Natural killer cell (primary cell): ENCODE measurements at regions not wholly inside any gene's neighbourhood (a gene's known extent, or its start where the extent isn't known, plus 50 kb on each side); places are given as distances from the start of the nearest gene placed in this dataset.

ENCODE experiments used
- ATAC-seq, 3 donors: fragments of 150-1000 bp in 2 of 3; fragments of 200-7000 bp in 1 of 3; cut with Tn5 transposase; 1 replicate in 1 of 3; 2 replicates in 2 of 3; pipeline ENCODE4 v1.10.0; 2021; ENCODE audit warnings: mild to moderate bottlenecking in 2 of 3, moderate library complexity in 2 of 3
- DNase-seq, 2 donors: peaks; one replicate each; pipeline versions ENCODE4 v3.0.0 to v3.0.0-alpha.2; 2013 to 2021; ENCODE audit warnings: mixed read lengths in 1 of 2
- H3K27ac ChIP-seq: one replicate; pipeline ENCODE4 v1.5.1; 2013; ENCODE audit warnings: mild to moderate bottlenecking, low read length
- H3K27me3 ChIP-seq: one replicate; pipeline ENCODE4 v1.6.1; 2013; ENCODE audit warnings: low read length; ENCODE audit not compliant: control insufficient read depth, insufficient read depth
- H3K36me3 ChIP-seq: one replicate; pipeline ENCODE4 v1.6.1; 2013; ENCODE audit warnings: low read length; ENCODE audit not compliant: control insufficient read depth, insufficient read depth
- H3K4me1 ChIP-seq: one replicate; pipeline ENCODE4 v1.6.1; 2013; ENCODE audit warnings: low read length; ENCODE audit not compliant: control insufficient read depth, insufficient read depth
- H3K4me3 ChIP-seq: one replicate; pipeline ENCODE4 v1.5.1; 2013; ENCODE audit warnings: low read length
- H3K9me3 ChIP-seq: one replicate; pipeline ENCODE4 v1.6.1; 2013; ENCODE audit warnings: low read length; ENCODE audit not compliant: control insufficient read depth, insufficient read depth
- H3K27ac Mint-ChIP-seq, 2 donors: one replicate each; pipeline ENCODE4 v1.8.0; 2022; ENCODE audit warnings: mild to moderate bottlenecking in 2 of 2, mixed read lengths in 2 of 2, moderate library complexity in 1 of 2
- H3K27me3 Mint-ChIP-seq, 2 donors: one replicate each; pipeline ENCODE4 v1.8.0; 2022; ENCODE audit warnings: low read depth in 2 of 2, mixed read lengths in 2 of 2
- H3K36me3 Mint-ChIP-seq: one replicate; pipeline ENCODE4 v1.8.0; 2022; ENCODE audit warnings: mixed read lengths
- H3K4me1 Mint-ChIP-seq, 2 donors: one replicate each; pipeline ENCODE4 v1.8.0; 2022; ENCODE audit warnings: mixed read lengths in 2 of 2
- H3K4me3 Mint-ChIP-seq: one replicate; pipeline ENCODE4 v1.8.0; 2022; ENCODE audit warnings: mild to moderate bottlenecking, moderate library complexity, mixed read lengths
- H3K9me3 Mint-ChIP-seq, 2 donors: one replicate each; pipeline ENCODE4 v1.8.0; 2022; ENCODE audit warnings: mixed read lengths in 2 of 2
- CTCF ChIP-seq: fragments of 200-600 bp; IDR thresholded peaks from one replicate; pipeline ENCODE4 v1.8.0; 2022; ENCODE audit warnings: antibody characterized with exemption
- WGBS: methylation state at CpG from one replicate; pipeline ENCODE4 v1.1.7; 2013; ENCODE audit warnings: missing lambda C conversion rate; ENCODE audit not compliant: insufficient coverage; 5-methylcytosine and 5-hydroxymethylcytosine counted together
- intact Hi-C: fragments of 100-400 bp; cut with micrococcal nuclease; formaldehyde crosslinking; loops from one replicate; pipeline ENCODE4 v1.14.2; 2022

- H3K36me3 Mint-ChIP-seq: no peaks in the 10 kb centered on the region
- no peaks in the 10 kb centered on the region for H3K27me3 Mint-ChIP-seq
- no CpG with 5 or more reads among the region's 2 CpGs for WGBS
- Histone ChIP-seq H3K27ac (no peak overlapping the region), H3K4me3 (no peak overlapping the region), H3K4me1 (no peaks in the 10 kb centered on the region), H3K9me3 (no peaks in the 10 kb centered on the region), H3K36me3 (no peaks in the 10 kb centered on the region), H3K27me3 (no peaks in the 10 kb centered on the region)
- no peaks in the 10 kb centered on the region for H3K4me1 Mint-ChIP-seq
- no peak for DNase-seq
- no peak for TF ChIP-seq CTCF
- H3K27ac Mint-ChIP-seq: no peak overlapping the region
- intact Hi-C loops: no loop called here
- no peak for ATAC-seq
- H3K9me3 Mint-ChIP-seq: no peaks in the 10 kb centered on the region
- no peak overlapping the region for H3K4me3 Mint-ChIP-seq
These were observed 719.9 kb downstream of the ADCYAP1 start for GRCh38 chr18:1624612-1625011.

DNA sequence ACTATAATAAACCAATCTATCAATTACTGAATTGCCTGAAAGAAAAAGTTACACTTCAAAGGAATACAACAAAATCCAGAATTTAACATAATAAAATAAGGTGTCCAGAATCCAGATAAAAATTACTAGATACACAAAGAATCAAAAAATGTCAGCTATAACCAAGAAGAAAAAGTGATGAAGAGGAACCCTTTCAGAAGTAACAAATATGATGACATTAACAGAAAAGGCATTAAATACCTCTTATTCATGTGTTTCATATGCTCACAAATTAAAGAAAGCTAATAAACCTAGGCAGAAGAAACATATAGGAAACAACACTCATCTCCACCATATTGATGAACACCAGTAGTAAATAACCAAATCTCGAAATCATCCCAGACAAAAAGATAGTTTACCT is 722.8 kb downstream of the ADCYAP1 start:
- no peaks in the 10 kb centered on the region for H3K27me3 ChIP-seq
- no peak for DNase-seq
- WGBS: 71% methylated on average over 1 of the region's 1 CpG
- H3K4me1 ChIP-seq: no peaks in the 10 kb centered on the region
- no peaks in the 10 kb centered on the region for H3K9me3 ChIP-seq
- H3K4me3 ChIP-seq: no peak overlapping the region
- no peak overlapping the region for H3K4me3 Mint-ChIP-seq
- H3K27ac Mint-ChIP-seq: no peak overlapping the region
- no peaks in the 10 kb centered on the region for H3K36me3 Mint-ChIP-seq
- H3K9me3 Mint-ChIP-seq: peaks cover 5 to 8% of the 10 kb centered on the region in 2 donors
- H3K27ac ChIP-seq: no peak overlapping the region
- no peaks in the 10 kb centered on the region for H3K4me1 Mint-ChIP-seq
- intact Hi-C loops: no loop called here
- no peak for ATAC-seq
- no peaks in the 10 kb centered on the region for H3K36me3 ChIP-seq
- TF ChIP-seq CTCF: no peak
- no peaks in the 10 kb centered on the region for H3K27me3 Mint-ChIP-seq

GRCh38 chr18:1648712-1649111 is 744.0 kb downstream of the ADCYAP1 start:
- ATAC-seq (no peak), DNase-seq (no peak)
- Histone ChIP-seq H3K27ac (no peak overlapping the region), H3K4me3 (no peak overlapping the region), H3K4me1 (no peaks in the 10 kb centered on the region), H3K9me3 (no peaks in the 10 kb centered on the region), H3K27me3 (no peaks in the 10 kb centered on the region), H3K36me3 (no peaks in the 10 kb centered on the region)
- intact Hi-C loops: no loop called here
- Mint-ChIP-seq H3K27me3 (no peaks in the 10 kb centered on the region), H3K9me3 (peaks cover 0 to 6% of the 10 kb centered on the region in 2 donors), H3K4me1 (no peaks in the 10 kb centered on the region), H3K4me3 (no peak overlapping the region), H3K27ac (no peak overlapping the region), H3K36me3 (peaks cover 6% of the 10 kb centered on the region)
- 14% methylated on average over 1 of the region's 2 CpGs for WGBS
- TF ChIP-seq CTCF: no peak

GRCh38 chr18:1652018-1652417 is 747.3 kb downstream of the ADCYAP1 start:
- no peaks in the 10 kb centered on the region for H3K27me3 Mint-ChIP-seq
- no peaks in the 10 kb centered on the region for H3K36me3 Mint-ChIP-seq
- no peak overlapping the region for H3K4me3 Mint-ChIP-seq
- peaks cover 0 to 2% of the 10 kb centered on the region in 2 donors for H3K9me3 Mint-ChIP-seq
- Histone ChIP-seq H3K4me1 (no peaks in the 10 kb centered on the region), H3K36me3 (no peaks in the 10 kb centered on the region), H3K9me3 (no peaks in the 10 kb centered on the region), H3K27me3 (no peaks in the 10 kb centered on the region), H3K27ac (no peak overlapping the region), H3K4me3 (no peak overlapping the region)
- no peak overlapping the region for H3K27ac Mint-ChIP-seq
- ATAC-seq (no peak), DNase-seq (no peak)
- intact Hi-C loops: no loop called here
- TF ChIP-seq CTCF: no peak
- no peaks in the 10 kb centered on the region for H3K4me1 Mint-ChIP-seq
- 36% methylated on average over 1 of the region's 2 CpGs for WGBS
